H1 (cell line): ENCODE measurements at regions not wholly inside any gene's neighbourhood (a gene's known extent, or its start where the extent isn't known, plus 50 kb on each side); places are given as distances from the start of the nearest gene placed in this dataset.

Source experiments
- CEBPB ChIP-seq: IDR thresholded peaks from 2 replicates; pipeline ENCODE4 v1.6.1; 2012; ENCODE audit warnings: low read depth, low read length
- EGR1 ChIP-seq: IDR thresholded peaks from 2 replicates; pipeline ENCODE4 v1.6.1; 2011; ENCODE audit warnings: low read depth, low read length, borderline replicate concordance
- EP300 ChIP-seq, 2 experiments: IDR thresholded peaks; 1 replicate in 1 of 2; 2 replicates in 1 of 2; pipeline ENCODE4 v1.6.1; 2011 to 2012; ENCODE audit warnings: low read depth in 2 of 2, low read length in 2 of 2, mild to moderate bottlenecking in 2 of 2, borderline replicate concordance in 1 of 2, inconsistent platforms in 1 of 2, moderate library complexity in 1 of 2
- EZH2 ChIP-seq: fragments of 200-600 bp; sonication (generic); IDR thresholded peaks from 2 replicates; pipeline ENCODE4 v1.7.1; 2012; ENCODE audit warnings: low read depth, mild to moderate bottlenecking, moderate library complexity, low read length, inconsistent platforms; ENCODE audit not compliant: severe bottlenecking
- HDAC2 ChIP-seq, 2 experiments: fragments of 300-600 bp in 1 of 2; sonication (generic) in 1 of 2; IDR thresholded peaks; 2 replicates each; pipeline ENCODE4 v1.6.1; 2011 to 2012; ENCODE audit warnings: low read depth in 2 of 2, low read length in 2 of 2, mild to moderate bottlenecking in 2 of 2, moderate library complexity in 2 of 2, borderline replicate concordance in 1 of 2, inconsistent platforms in 1 of 2
- JUN ChIP-seq: IDR thresholded peaks from 2 replicates; pipeline ENCODE4 v1.6.1; 2011; ENCODE audit warnings: low read depth, mild to moderate bottlenecking, improper control_type of control experiment, low read length
- MAX ChIP-seq: IDR thresholded peaks from 2 replicates; pipeline ENCODE4 v1.6.1; 2012; ENCODE audit warnings: inconsistent platforms
- POLR2A ChIP-seq, 2 experiments: IDR thresholded peaks; 1 replicate in 1 of 2; 2 replicates in 1 of 2; pipeline ENCODE4 v1.6.1; 2011; ENCODE audit warnings: low read depth in 2 of 2, low read length in 2 of 2, mild to moderate bottlenecking in 2 of 2; ENCODE audit errors: control extremely low read depth in 1 of 2
- POLR2AphosphoS5 ChIP-seq: IDR thresholded peaks from 2 replicates; pipeline ENCODE4 v1.6.1; 2011; ENCODE audit warnings: low read depth, low read length
- TEAD4 ChIP-seq: IDR thresholded peaks from 2 replicates; pipeline ENCODE4 v1.6.1; 2012; ENCODE audit warnings: low read depth, low read length, inconsistent platforms, mixed read lengths
- TF ChIP-seq, protein P1 (sequence below), 3 experiments: IDR thresholded peaks; 1 replicate in 2 of 3; 2 replicates in 1 of 3; pipeline versions ENCODE4 v1.5.1 to v1.6.1; 2011; ENCODE audit warnings: low read length in 3 of 3, mild to moderate bottlenecking in 3 of 3, inconsistent platforms in 2 of 3, low read depth in 1 of 3, moderate library complexity in 1 of 3; ENCODE audit not compliant: insufficient read depth in 1 of 3; ENCODE audit errors: control extremely low read depth in 1 of 3

- TF ChIP-seq, protein P1, sequence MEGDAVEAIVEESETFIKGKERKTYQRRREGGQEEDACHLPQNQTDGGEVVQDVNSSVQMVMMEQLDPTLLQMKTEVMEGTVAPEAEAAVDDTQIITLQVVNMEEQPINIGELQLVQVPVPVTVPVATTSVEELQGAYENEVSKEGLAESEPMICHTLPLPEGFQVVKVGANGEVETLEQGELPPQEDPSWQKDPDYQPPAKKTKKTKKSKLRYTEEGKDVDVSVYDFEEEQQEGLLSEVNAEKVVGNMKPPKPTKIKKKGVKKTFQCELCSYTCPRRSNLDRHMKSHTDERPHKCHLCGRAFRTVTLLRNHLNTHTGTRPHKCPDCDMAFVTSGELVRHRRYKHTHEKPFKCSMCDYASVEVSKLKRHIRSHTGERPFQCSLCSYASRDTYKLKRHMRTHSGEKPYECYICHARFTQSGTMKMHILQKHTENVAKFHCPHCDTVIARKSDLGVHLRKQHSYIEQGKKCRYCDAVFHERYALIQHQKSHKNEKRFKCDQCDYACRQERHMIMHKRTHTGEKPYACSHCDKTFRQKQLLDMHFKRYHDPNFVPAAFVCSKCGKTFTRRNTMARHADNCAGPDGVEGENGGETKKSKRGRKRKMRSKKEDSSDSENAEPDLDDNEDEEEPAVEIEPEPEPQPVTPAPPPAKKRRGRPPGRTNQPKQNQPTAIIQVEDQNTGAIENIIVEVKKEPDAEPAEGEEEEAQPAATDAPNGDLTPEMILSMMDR (IDR thresholded peaks at IDR 0.05; ENCODE audit: control extremely low read depth in 1 of 3, insufficient read depth in 1 of 3, low read depth in 1 of 3, low read length in 3 of 3) = no peak
- no peak for TF ChIP-seq TEAD4
- no peak for TF ChIP-seq EP300 (IDR thresholded peaks at IDR 0.05; ENCODE audit: borderline replicate concordance in 1 of 2, low read depth in 2 of 2, low read length in 2 of 2)
- no peak for TF ChIP-seq HDAC2 (IDR thresholded peaks at IDR 0.05; ENCODE audit: borderline replicate concordance in 1 of 2, low read depth in 2 of 2, low read length in 2 of 2)
- TF ChIP-seq POLR2A (IDR thresholded peaks at IDR 0.05; ENCODE audit: control extremely low read depth in 1 of 2, low read depth in 2 of 2, low read length in 2 of 2) = no peak
- TF ChIP-seq JUN = no peak
- no peak for TF ChIP-seq CEBPB
- TF ChIP-seq MAX = no peak
- no peak for TF ChIP-seq POLR2AphosphoS5
- no peak for TF ChIP-seq EGR1
- TF ChIP-seq EZH2 = no peak
Measured at GRCh38 chr6:44599672-44600071, 212.2 kb downstream of the CDC5L start.
